ENCODE measurements at regions not wholly inside any gene's neighbourhood (a gene's known extent, or its start where the extent isn't known, plus 50 kb on each side); places are given as distances from the start of the nearest gene placed in this dataset.

DNA sequence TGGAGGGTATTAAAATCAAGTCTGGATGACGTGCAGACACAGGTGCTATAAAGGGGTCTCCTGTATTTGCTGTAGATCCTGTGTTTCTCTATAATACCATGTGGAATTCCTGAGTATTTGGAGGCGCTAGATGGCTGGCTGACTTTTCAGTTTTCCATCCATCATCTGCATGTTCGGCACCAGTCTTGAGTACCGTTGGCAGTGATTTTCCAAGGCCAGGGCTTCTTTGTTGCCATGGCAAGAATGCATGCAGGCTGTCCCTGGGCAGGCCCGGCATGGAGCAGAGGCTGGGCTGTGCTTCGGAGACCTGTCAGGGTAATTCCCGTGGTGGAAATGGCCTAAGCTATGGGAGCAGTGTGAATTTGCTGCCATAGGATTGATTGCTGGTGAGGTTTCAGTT is 405.9 kb upstream of the HS6ST1 start:
- no peaks in the 10 kb centered on the region; the same call in 1 of the 2 replicates for H3K9me3 ChIP-seq (ENCODE audit: control insufficient read depth, insufficient read depth, low read length)
- POLR2A ChIA-PET: no interaction called here
- TF ChIP-seq, protein P1, sequence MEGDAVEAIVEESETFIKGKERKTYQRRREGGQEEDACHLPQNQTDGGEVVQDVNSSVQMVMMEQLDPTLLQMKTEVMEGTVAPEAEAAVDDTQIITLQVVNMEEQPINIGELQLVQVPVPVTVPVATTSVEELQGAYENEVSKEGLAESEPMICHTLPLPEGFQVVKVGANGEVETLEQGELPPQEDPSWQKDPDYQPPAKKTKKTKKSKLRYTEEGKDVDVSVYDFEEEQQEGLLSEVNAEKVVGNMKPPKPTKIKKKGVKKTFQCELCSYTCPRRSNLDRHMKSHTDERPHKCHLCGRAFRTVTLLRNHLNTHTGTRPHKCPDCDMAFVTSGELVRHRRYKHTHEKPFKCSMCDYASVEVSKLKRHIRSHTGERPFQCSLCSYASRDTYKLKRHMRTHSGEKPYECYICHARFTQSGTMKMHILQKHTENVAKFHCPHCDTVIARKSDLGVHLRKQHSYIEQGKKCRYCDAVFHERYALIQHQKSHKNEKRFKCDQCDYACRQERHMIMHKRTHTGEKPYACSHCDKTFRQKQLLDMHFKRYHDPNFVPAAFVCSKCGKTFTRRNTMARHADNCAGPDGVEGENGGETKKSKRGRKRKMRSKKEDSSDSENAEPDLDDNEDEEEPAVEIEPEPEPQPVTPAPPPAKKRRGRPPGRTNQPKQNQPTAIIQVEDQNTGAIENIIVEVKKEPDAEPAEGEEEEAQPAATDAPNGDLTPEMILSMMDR (IDR thresholded peaks at IDR 0.05; ENCODE audit: low read depth, low read length): no peak
- CTCF ChIA-PET: interaction anchor here (1.4 kb wide), 1 partner anchor 12 kb away, joined by 5 read pairs; no protein-coding TSS in a partner anchor
- no peak for DNase-seq (ENCODE audit: low read depth, low spot score)
- H3K27ac ChIP-seq (ENCODE audit: low read depth, low read length): peak overlapping the region; percentile 13
- H3K27me3 ChIP-seq (ENCODE audit: control insufficient read depth, insufficient read depth, low read length): peaks cover 3% of the 10 kb centered on the region
- no peak overlapping the region for H3K4me3 ChIP-seq (ENCODE audit: low read depth, low read length)

DNA sequence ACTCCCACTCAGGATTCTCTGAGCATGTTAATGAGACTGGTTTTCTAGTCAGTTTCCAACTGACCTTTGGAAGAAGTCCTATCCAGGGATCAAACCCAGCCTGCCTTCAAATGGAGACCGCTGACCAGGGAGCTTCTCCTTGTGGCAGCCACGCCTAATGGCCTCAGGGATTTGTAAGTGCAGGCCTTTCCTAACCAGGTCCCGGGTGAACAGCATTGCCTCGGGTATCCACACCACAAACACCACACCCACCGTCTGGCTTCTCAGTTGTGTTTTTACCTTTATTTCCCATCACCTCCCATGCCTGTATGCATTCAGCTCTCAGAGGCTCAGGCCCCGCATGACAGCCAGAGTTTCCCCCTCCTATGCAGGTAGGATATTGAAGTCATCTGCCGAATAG is 406.3 kb upstream of the HS6ST1 start:
- Histone ChIP-seq H3K27me3 (ENCODE audit: control insufficient read depth, insufficient read depth, low read length) (peaks cover 5% of the 10 kb centered on the region), H3K27ac (ENCODE audit: low read depth, low read length) (no peak overlapping the region), H3K9me3 (ENCODE audit: control insufficient read depth, insufficient read depth, low read length) (no peaks in the 10 kb centered on the region), H3K4me3 (ENCODE audit: low read depth, low read length) (no peak overlapping the region)
- no peak for DNase-seq (ENCODE audit: low read depth, low spot score)
- ChIA-PET POLR2A (no interaction called here), CTCF (interaction anchor here (1.4 kb wide), 1 partner anchor 12 kb away, joined by 5 read pairs; no protein-coding TSS in a partner anchor)
- TF ChIP-seq, protein P1 (IDR thresholded peaks at IDR 0.05; ENCODE audit: low read depth, low read length): no peak

DNA sequence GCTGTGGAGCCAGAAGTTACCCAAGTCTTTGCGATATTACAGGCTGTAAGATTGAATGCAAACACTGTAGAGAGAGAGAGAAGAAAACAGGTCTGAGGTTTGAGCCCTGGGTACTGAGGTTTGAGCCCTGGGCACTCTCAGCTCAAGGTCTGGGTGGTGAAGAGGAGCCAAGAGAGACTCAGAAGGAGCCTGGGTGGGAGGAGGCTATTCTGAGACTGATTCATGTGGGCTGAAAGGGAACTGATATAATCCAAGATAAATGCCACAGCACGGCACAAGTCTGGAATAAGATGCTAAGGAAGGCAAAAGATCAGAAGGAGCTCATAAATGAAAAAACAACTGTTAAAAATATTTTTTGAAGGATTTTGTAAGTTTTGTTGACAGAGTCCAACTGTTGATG is 407.6 kb upstream of the HS6ST1 start:
- Histone ChIP-seq H3K9me3 (ENCODE audit: control insufficient read depth, insufficient read depth, low read length) (no peaks in the 10 kb centered on the region; the same call in 1 of the 2 replicates), H3K4me3 (ENCODE audit: low read depth, low read length) (no peak overlapping the region), H3K27ac (ENCODE audit: low read depth, low read length) (no peak overlapping the region), H3K27me3 (ENCODE audit: control insufficient read depth, insufficient read depth, low read length) (peaks cover 8% of the 10 kb centered on the region)
- ChIA-PET CTCF (interaction anchor here (0.6 to 2.5 kb wide), 3 partner anchors 10 to 405 kb away, joined by 3 to 9 read pairs (median 8); no protein-coding TSS in a partner anchor), POLR2A (no interaction called here)
- no peak for DNase-seq (ENCODE audit: low read depth, low spot score)
- TF ChIP-seq, protein P1 (IDR thresholded peaks at IDR 0.05; ENCODE audit: low read depth, low read length): no peak

DNA sequence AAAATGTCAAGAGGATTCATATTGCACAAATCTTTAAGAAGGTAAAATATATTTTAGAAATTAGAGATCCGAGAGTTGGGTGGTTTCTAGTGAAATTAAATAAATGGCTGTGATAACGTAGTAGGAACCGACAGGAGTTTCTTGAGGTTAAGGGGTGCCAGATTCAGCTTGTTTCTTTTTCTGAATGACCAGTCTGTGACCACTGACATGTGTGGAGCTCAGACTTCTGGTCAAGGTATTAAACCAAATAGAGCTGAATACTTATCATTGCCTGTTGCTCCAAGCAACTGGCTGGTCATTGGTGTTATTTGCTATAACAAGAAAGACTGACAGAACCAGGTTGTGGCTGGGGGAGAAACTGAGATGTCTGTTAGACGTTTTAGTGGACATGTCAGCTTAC is 408.2 kb upstream of the HS6ST1 start:
- H3K4me3 ChIP-seq (ENCODE audit: low read depth, low read length): no peak overlapping the region
- H3K27me3 ChIP-seq (ENCODE audit: control insufficient read depth, insufficient read depth, low read length): peaks cover 4% of the 10 kb centered on the region
- peaks cover 1% of the 10 kb centered on the region for H3K9me3 ChIP-seq (ENCODE audit: control insufficient read depth, insufficient read depth, low read length)
- H3K27ac ChIP-seq (ENCODE audit: low read depth, low read length): no peak overlapping the region
- CTCF ChIA-PET: interaction anchor here (1.6 to 2.5 kb wide), 2 partner anchors 10 to 405 kb away, joined by 8 to 9 read pairs; no protein-coding TSS in a partner anchor
- DNase-seq (ENCODE audit: low read depth, low spot score): no peak
- TF ChIP-seq, protein P1 (IDR thresholded peaks at IDR 0.05; ENCODE audit: low read depth, low read length): no peak
- POLR2A ChIA-PET: no interaction called here

DNA sequence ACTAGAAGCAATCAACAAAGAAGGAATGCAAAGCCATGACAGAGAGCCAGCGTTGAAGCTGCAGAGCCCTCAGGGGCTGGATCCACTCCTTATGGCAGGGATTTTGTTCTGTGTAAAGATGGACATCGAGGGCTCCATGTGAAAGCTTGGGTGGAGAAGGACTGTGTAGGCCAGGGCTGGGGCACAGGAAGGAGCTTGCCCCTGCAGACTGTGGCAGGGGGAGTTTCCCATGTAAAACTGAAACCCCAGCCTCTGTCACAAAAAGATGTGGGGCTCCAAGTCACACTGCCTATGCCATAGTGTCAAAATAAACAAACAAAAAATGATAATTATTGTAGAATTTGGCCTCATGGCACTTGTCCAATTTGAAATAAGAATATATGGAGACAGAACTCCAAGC is 408.7 kb upstream of the HS6ST1 start:
- H3K9me3 ChIP-seq (ENCODE audit: control insufficient read depth, insufficient read depth, low read length): peaks cover 4% of the 10 kb centered on the region
- POLR2A ChIA-PET: interaction anchor here (1.0 kb wide), 1 partner anchor 379 kb away, joined by 3 read pairs; no protein-coding TSS in a partner anchor
- H3K4me3 ChIP-seq (ENCODE audit: low read depth, low read length): no peak overlapping the region
- H3K27ac ChIP-seq (ENCODE audit: low read depth, low read length): no peak overlapping the region
- DNase-seq (ENCODE audit: low read depth, low spot score): no peak
- CTCF ChIA-PET: interaction anchor here (1.0 to 2.5 kb wide), 3 partner anchors 9 to 406 kb away, joined by 8 to 9 read pairs (median 8); no protein-coding TSS in a partner anchor
- H3K27me3 ChIP-seq (ENCODE audit: control insufficient read depth, insufficient read depth, low read length): peaks cover 8% of the 10 kb centered on the region
- TF ChIP-seq, protein P1 (IDR thresholded peaks at IDR 0.05; ENCODE audit: low read depth, low read length): no peak

All from AG04450 (cell line).